ENCODE measurements at regions not wholly inside any gene's neighbourhood (a gene's known extent, or its start where the extent isn't known, plus 50 kb on each side); places are given as distances from the start of the nearest gene placed in this dataset.

GRCh38 chr1:195472291-195472690 lies 1135.9 kb downstream of the KCNT2 start:
- Histone ChIP-seq H3K27ac (no peak overlapping the region), H3K4me3 (no peak overlapping the region)
- DNase-seq (ENCODE audit: low spot score), result no peak
- no peak for TF ChIP-seq CTCF (IDR thresholded peaks at IDR 0.05)

GRCh38 chr1:195466639-195467038 lies 1141.6 kb downstream of the KCNT2 start:
- TF ChIP-seq CTCF (IDR thresholded peaks at IDR 0.05), result no peak
- DNase-seq (ENCODE audit: low spot score), result no peak
- Histone ChIP-seq H3K4me3 (no peak overlapping the region), H3K27ac (no peak overlapping the region)

GRCh38 chr1:195462646-195463045 lies 1145.6 kb downstream of the KCNT2 start:
- H3K4me3 ChIP-seq, result no peak overlapping the region
- H3K27ac ChIP-seq, result no peak overlapping the region
- TF ChIP-seq CTCF (IDR thresholded peaks at IDR 0.05), result no peak
- no peak for DNase-seq (ENCODE audit: low spot score)

GRCh38 chr1:195462152-195462551 lies 1146.1 kb downstream of the KCNT2 start:
- no peak for TF ChIP-seq CTCF (IDR thresholded peaks at IDR 0.05)
- no peak overlapping the region for H3K4me3 ChIP-seq
- DNase-seq (ENCODE audit: low spot score), result no peak
- no peak overlapping the region for H3K27ac ChIP-seq

GRCh38 chr1:195458365-195458764 lies 1149.9 kb downstream of the KCNT2 start:
- DNase-seq (ENCODE audit: low spot score), result no peak
- Histone ChIP-seq H3K4me3 (no peak overlapping the region), H3K27ac (no peak overlapping the region)
- TF ChIP-seq CTCF (IDR thresholded peaks at IDR 0.05), result no peak

- no peak for DNase-seq (ENCODE audit: low spot score)
- no peak overlapping the region for H3K27ac ChIP-seq
- TF ChIP-seq CTCF (IDR thresholded peaks at IDR 0.05), result no peak
- no peak overlapping the region for H3K4me3 ChIP-seq
These were observed 1157.4 kb downstream of the KCNT2 start for GRCh38 chr1:195450794-195451193.

- TF ChIP-seq CTCF (IDR thresholded peaks at IDR 0.05), result no peak
- no peak for DNase-seq (ENCODE audit: low spot score)
- Histone ChIP-seq H3K4me3 (no peak overlapping the region), H3K27ac (no peak overlapping the region)
These were observed 1168.6 kb downstream of the KCNT2 start for GRCh38 chr1:195439661-195440060.
